Natural killer cell treated with Interleukin-12 subunit alpha and Interleukin-12 subunit beta and Interleukin-15 and Interleukin-18, amount 100 ng/mL, for 72 hours (primary cell): ENCODE measurements at regions not wholly inside any gene's neighbourhood (a gene's known extent, or its start where the extent isn't known, plus 50 kb on each side); places are given as distances from the start of the nearest gene placed in this dataset.

ENCODE experiments used
- ATAC-seq, 2 donors: fragments of 150-1000 bp; cut with Tn5 transposase in 1 of 2; sonication (Bioruptor Pico), chemical (Tn5 transposase) in 1 of 2; 2 replicates each; pipeline ENCODE4 v1.10.0; 2021
- DNase-seq: peaks from one replicate; pipeline ENCODE4 v3.0.0; 2022; ENCODE audit warnings: low spot score
- H3K27ac Mint-ChIP-seq, 2 donors: 1 replicate in 1 of 2; 2 replicates in 1 of 2; pipeline ENCODE4 v1.8.0; 2022; ENCODE audit warnings: mixed read lengths in 2 of 2, mild to moderate bottlenecking in 1 of 2, moderate library complexity in 1 of 2
- H3K27me3 Mint-ChIP-seq, 2 donors: 1 replicate in 1 of 2; 2 replicates in 1 of 2; pipeline ENCODE4 v1.8.0; 2022; ENCODE audit warnings: mixed read lengths in 2 of 2
- H3K36me3 Mint-ChIP-seq: one replicate; pipeline ENCODE4 v1.8.0; 2022; ENCODE audit warnings: mixed read lengths
- H3K4me1 Mint-ChIP-seq, 2 donors: 1 replicate in 1 of 2; 2 replicates in 1 of 2; pipeline ENCODE4 v1.8.0; 2022; ENCODE audit warnings: low read depth in 2 of 2, mixed read lengths in 2 of 2, mild to moderate bottlenecking in 1 of 2
- H3K4me3 Mint-ChIP-seq: one replicate; pipeline ENCODE4 v1.8.0; 2022; ENCODE audit warnings: mixed read lengths
- H3K9me3 Mint-ChIP-seq: 2 replicates; pipeline ENCODE4 v1.8.0; 2022; ENCODE audit warnings: mixed read lengths

GRCh38 chr19:31105761-31106160 lies 243.5 kb downstream of the TSHZ3 start:
- Mint-ChIP-seq H3K4me3 (no peak overlapping the region), H3K36me3 (no peaks in the 10 kb centered on the region), H3K27ac (no peak overlapping the region), H3K4me1 (peaks cover 19 to 22% of the 10 kb centered on the region in 2 donors), H3K27me3 (peaks cover 15 to 20% of the 10 kb centered on the region in 2 donors), H3K9me3 (no peaks in the 10 kb centered on the region)
- DNase-seq, result no peak
- ATAC-seq, result no peak

- H3K4me3 Mint-ChIP-seq, result no peak overlapping the region
- H3K9me3 Mint-ChIP-seq, result no peaks in the 10 kb centered on the region
- no peak overlapping the region for H3K27ac Mint-ChIP-seq
- H3K27me3 Mint-ChIP-seq, result peaks cover 12 to 15% of the 10 kb centered on the region in 2 donors
- no peaks in the 10 kb centered on the region for H3K36me3 Mint-ChIP-seq
- DNase-seq (no peak), ATAC-seq (no peak)
- peaks cover 9 to 14% of the 10 kb centered on the region in 2 donors for H3K4me1 Mint-ChIP-seq
These were observed 244.8 kb downstream of the TSHZ3 start for GRCh38 chr19:31104451-31104850.

- no peak overlapping the region for H3K27ac Mint-ChIP-seq
- no peak for DNase-seq
- ATAC-seq, result no peak
- H3K4me3 Mint-ChIP-seq, result no peak overlapping the region
- H3K36me3 Mint-ChIP-seq, result no peaks in the 10 kb centered on the region
- H3K27me3 Mint-ChIP-seq, result peaks cover 12 to 15% of the 10 kb centered on the region in 2 donors
- H3K4me1 Mint-ChIP-seq, result peaks cover 2 to 4% of the 10 kb centered on the region in 2 donors
- H3K9me3 Mint-ChIP-seq, result no peaks in the 10 kb centered on the region
These were observed 246.0 kb downstream of the TSHZ3 start for GRCh38 chr19:31103228-31103627.

GRCh38 chr19:31102674-31103073 lies 246.6 kb downstream of the TSHZ3 start:
- DNase-seq (no peak), ATAC-seq (no peak)
- Mint-ChIP-seq H3K27me3 (peaks cover 12 to 15% of the 10 kb centered on the region in 2 donors), H3K36me3 (no peaks in the 10 kb centered on the region), H3K9me3 (no peaks in the 10 kb centered on the region), H3K4me3 (no peak overlapping the region), H3K4me1 (peaks cover 2 to 4% of the 10 kb centered on the region in 2 donors), H3K27ac (no peak overlapping the region)

- no peak overlapping the region for H3K4me3 Mint-ChIP-seq
- no peak overlapping the region for H3K27ac Mint-ChIP-seq
- no peaks in the 10 kb centered on the region for H3K9me3 Mint-ChIP-seq
- H3K4me1 Mint-ChIP-seq, result peaks cover 2 to 4% of the 10 kb centered on the region in 2 donors
- no peak for DNase-seq
- no peaks in the 10 kb centered on the region for H3K36me3 Mint-ChIP-seq
- H3K27me3 Mint-ChIP-seq, result peaks cover 12 to 15% of the 10 kb centered on the region in 2 donors
- ATAC-seq, result no peak
These were observed 248.3 kb downstream of the TSHZ3 start for GRCh38 chr19:31100981-31101380.

GRCh38 chr19:31100206-31100590 lies 249.0 kb downstream of the TSHZ3 start:
- peaks cover 2 to 4% of the 10 kb centered on the region in 2 donors for H3K4me1 Mint-ChIP-seq
- no peak overlapping the region for H3K4me3 Mint-ChIP-seq
- H3K27ac Mint-ChIP-seq, result no peak overlapping the region
- no peak for DNase-seq
- H3K27me3 Mint-ChIP-seq, result peaks cover 10 to 14% of the 10 kb centered on the region in 2 donors
- no peaks in the 10 kb centered on the region for H3K36me3 Mint-ChIP-seq
- peak in 1 of 2 donors; percentile 17 for ATAC-seq
- no peaks in the 10 kb centered on the region for H3K9me3 Mint-ChIP-seq

- DNase-seq (no peak), ATAC-seq (no peak)
- Mint-ChIP-seq H3K27ac (no peak overlapping the region), H3K4me1 (peaks cover 2 to 4% of the 10 kb centered on the region in 2 donors), H3K4me3 (no peak overlapping the region), H3K27me3 (peaks cover 9 to 13% of the 10 kb centered on the region in 2 donors), H3K9me3 (no peaks in the 10 kb centered on the region), H3K36me3 (no peaks in the 10 kb centered on the region)
These were observed 249.6 kb downstream of the TSHZ3 start for GRCh38 chr19:31099515-31100205.

GRCh38 chr19:31098836-31099235 lies 250.4 kb downstream of the TSHZ3 start:
- H3K27ac Mint-ChIP-seq, result no peak overlapping the region
- H3K27me3 Mint-ChIP-seq, result peaks cover 9 to 13% of the 10 kb centered on the region in 2 donors
- H3K4me3 Mint-ChIP-seq, result no peak overlapping the region
- H3K4me1 Mint-ChIP-seq, result peaks cover 2 to 4% of the 10 kb centered on the region in 2 donors
- no peaks in the 10 kb centered on the region for H3K9me3 Mint-ChIP-seq
- peak in 1 of 2 donors; percentile 34 for ATAC-seq
- DNase-seq, result no peak
- H3K36me3 Mint-ChIP-seq, result no peaks in the 10 kb centered on the region

GRCh38 chr19:31096935-31097545 lies 252.2 kb downstream of the TSHZ3 start:
- no peaks in the 10 kb centered on the region for H3K9me3 Mint-ChIP-seq
- H3K27me3 Mint-ChIP-seq, result peaks cover 6 to 19% of the 10 kb centered on the region in 2 donors
- no peaks in the 10 kb centered on the region for H3K4me1 Mint-ChIP-seq
- ATAC-seq (no peak), DNase-seq (no peak)
- H3K4me3 Mint-ChIP-seq, result no peak overlapping the region
- H3K36me3 Mint-ChIP-seq, result no peaks in the 10 kb centered on the region
- no peak overlapping the region for H3K27ac Mint-ChIP-seq

- Mint-ChIP-seq H3K9me3 (no peaks in the 10 kb centered on the region), H3K4me1 (no peaks in the 10 kb centered on the region), H3K27me3 (peaks cover 3 to 18% of the 10 kb centered on the region in 2 donors), H3K36me3 (no peaks in the 10 kb centered on the region), H3K4me3 (no peak overlapping the region), H3K27ac (no peak overlapping the region)
- DNase-seq (no peak), ATAC-seq (no peak)
These were observed 253.0 kb downstream of the TSHZ3 start for GRCh38 chr19:31096062-31096830.

GRCh38 chr19:31095100-31095804 lies 254.0 kb downstream of the TSHZ3 start:
- Mint-ChIP-seq H3K36me3 (no peaks in the 10 kb centered on the region), H3K4me1 (no peaks in the 10 kb centered on the region), H3K27me3 (peaks cover 6 to 20% of the 10 kb centered on the region in 2 donors), H3K4me3 (no peak overlapping the region), H3K27ac (no peak overlapping the region), H3K9me3 (no peaks in the 10 kb centered on the region)
- ATAC-seq, result no peak
- no peak for DNase-seq

- no peak overlapping the region for H3K4me3 Mint-ChIP-seq
- no peaks in the 10 kb centered on the region for H3K36me3 Mint-ChIP-seq
- no peaks in the 10 kb centered on the region for H3K9me3 Mint-ChIP-seq
- ATAC-seq, result no peak
- no peaks in the 10 kb centered on the region for H3K4me1 Mint-ChIP-seq
- no peak overlapping the region for H3K27ac Mint-ChIP-seq
- peaks cover 14 to 25% of the 10 kb centered on the region in 2 donors for H3K27me3 Mint-ChIP-seq
- DNase-seq, result no peak
These were observed 257.0 kb downstream of the TSHZ3 start for GRCh38 chr19:31092274-31092673.

- ATAC-seq, result no peak
- Mint-ChIP-seq H3K4me3 (no peak overlapping the region), H3K27me3 (peaks cover 11 to 21% of the 10 kb centered on the region in 2 donors), H3K27ac (no peak overlapping the region), H3K36me3 (no peaks in the 10 kb centered on the region), H3K4me1 (no peaks in the 10 kb centered on the region), H3K9me3 (no peaks in the 10 kb centered on the region)
- no peak for DNase-seq
These were observed 259.6 kb downstream of the TSHZ3 start for GRCh38 chr19:31089681-31090080.
